Astrocyte of the spinal cord (primary cell): ENCODE measurements at regions not wholly inside any gene's neighbourhood (a gene's known extent, or its start where the extent isn't known, plus 50 kb on each side); places are given as distances from the start of the nearest gene placed in this dataset.

Experiments used
- DNase-seq: peaks from one replicate; pipeline ENCODE4 v3.0.0; 2011; ENCODE audit warnings: low read depth, low spot score
- H3K4me3 ChIP-seq: 2 replicates; pipeline ENCODE4 v1.5.1; 2011; ENCODE audit warnings: low read depth, mild to moderate bottlenecking, low read length, moderate library complexity
- in situ Hi-C: cut with HindIII; loops from 2 replicates; pipeline ENCODE4 v1.10.0; 2017; ENCODE audit warnings: low sequenced_read_pairs
- TF ChIP-seq, protein P1 (sequence below): IDR thresholded peaks from 2 replicates; pipeline ENCODE4 v1.5.1; 2012; ENCODE audit warnings: low read depth, mild to moderate bottlenecking, low read length, inconsistent platforms

DNA sequence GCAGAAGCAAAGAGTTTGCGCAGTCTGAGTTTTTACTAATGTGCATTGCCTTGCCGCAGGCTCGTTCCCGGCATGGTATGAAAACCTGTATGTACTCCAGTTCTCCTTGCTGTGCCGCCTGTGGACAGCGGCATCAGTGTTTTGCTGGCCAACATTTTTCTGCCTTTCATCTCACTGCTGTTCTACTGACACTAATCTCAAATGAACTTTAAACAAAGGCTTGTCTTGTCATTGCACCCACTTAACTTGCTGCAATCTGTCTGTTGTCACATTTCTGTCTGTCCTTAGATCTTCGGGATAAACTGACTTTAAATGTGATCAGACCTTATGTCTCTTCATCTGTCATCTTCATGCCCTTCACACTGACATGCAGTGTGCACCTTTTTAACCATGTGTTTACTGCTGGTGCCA, 71.7 kb upstream of the ZNRF2 start:
- H3K4me3 ChIP-seq = no peak overlapping the region
- TF ChIP-seq, protein P1, sequence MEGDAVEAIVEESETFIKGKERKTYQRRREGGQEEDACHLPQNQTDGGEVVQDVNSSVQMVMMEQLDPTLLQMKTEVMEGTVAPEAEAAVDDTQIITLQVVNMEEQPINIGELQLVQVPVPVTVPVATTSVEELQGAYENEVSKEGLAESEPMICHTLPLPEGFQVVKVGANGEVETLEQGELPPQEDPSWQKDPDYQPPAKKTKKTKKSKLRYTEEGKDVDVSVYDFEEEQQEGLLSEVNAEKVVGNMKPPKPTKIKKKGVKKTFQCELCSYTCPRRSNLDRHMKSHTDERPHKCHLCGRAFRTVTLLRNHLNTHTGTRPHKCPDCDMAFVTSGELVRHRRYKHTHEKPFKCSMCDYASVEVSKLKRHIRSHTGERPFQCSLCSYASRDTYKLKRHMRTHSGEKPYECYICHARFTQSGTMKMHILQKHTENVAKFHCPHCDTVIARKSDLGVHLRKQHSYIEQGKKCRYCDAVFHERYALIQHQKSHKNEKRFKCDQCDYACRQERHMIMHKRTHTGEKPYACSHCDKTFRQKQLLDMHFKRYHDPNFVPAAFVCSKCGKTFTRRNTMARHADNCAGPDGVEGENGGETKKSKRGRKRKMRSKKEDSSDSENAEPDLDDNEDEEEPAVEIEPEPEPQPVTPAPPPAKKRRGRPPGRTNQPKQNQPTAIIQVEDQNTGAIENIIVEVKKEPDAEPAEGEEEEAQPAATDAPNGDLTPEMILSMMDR = no peak
- in situ Hi-C loops = no loop called here
- no peak for DNase-seq

DNA sequence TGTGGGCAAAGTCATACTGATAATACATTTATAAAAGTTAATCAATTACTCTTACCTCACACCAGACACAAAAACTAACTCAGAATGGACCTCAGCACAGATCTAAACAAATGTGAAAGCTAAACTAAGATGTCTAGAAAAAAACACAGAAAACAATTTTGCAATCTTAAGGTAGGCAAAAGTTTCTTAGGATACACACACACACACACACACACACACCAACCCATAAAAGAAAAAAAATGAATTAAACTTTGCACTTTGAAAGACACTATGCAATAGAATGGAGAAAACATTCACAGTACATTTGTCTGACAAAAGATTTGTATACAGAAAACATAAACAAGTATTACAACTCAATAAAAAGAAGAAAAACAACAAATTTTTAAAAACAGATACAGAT, 70.8 kb upstream of the ZNRF2 start:
- in situ Hi-C loops = no loop called here
- no peak for DNase-seq
- TF ChIP-seq, protein P1 = no peak
- H3K4me3 ChIP-seq = no peak overlapping the region

DNA sequence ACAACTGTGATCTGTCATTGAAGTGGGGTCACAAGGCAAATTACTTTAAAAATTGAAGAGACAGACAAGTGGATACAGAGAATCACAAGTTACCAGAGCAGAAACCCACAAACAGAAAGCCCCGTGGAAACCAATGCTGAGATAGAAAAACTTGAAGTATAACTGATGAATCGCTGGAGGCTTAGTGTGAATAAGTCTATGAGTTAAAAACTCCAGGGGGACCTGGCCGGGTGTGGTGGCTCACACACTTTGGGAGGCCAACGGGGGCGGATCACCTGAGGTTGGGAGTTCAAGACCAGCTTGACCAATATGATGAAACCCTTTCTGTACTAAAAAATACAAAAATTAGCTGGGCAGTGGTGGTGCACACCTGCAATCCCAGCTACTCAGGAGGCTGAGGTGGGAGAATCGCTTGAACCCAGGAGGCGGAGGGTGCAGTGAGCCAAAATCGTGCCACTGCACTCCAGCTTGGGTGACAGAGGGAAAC, 69.7 kb upstream of the ZNRF2 start:
- H3K4me3 ChIP-seq = no peak overlapping the region
- in situ Hi-C loops = no loop called here
- no peak for DNase-seq
- TF ChIP-seq, protein P1 = no peak

DNA sequence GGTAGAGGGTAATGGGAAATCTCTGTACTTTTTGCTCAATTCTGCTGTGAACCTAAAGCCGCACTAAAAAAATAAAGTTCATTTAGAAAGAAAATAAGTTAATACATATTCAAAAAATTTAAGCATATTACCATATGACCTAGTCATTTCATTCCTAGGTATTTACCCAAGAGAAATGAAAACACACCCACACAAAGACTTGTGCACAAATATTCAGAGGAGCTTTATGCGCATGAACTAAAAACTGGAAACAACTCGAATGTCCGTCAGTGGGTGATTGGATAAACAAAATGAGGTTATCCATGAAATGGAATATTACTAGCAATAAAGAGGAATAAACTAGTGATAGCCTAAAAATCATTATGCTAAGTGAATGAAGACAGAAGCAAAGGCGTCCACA, 62.6 kb upstream of the ZNRF2 start:
- no peak overlapping the region for H3K4me3 ChIP-seq
- TF ChIP-seq, protein P1 = no peak
- no peak for DNase-seq
- in situ Hi-C loops = no loop called here

DNA sequence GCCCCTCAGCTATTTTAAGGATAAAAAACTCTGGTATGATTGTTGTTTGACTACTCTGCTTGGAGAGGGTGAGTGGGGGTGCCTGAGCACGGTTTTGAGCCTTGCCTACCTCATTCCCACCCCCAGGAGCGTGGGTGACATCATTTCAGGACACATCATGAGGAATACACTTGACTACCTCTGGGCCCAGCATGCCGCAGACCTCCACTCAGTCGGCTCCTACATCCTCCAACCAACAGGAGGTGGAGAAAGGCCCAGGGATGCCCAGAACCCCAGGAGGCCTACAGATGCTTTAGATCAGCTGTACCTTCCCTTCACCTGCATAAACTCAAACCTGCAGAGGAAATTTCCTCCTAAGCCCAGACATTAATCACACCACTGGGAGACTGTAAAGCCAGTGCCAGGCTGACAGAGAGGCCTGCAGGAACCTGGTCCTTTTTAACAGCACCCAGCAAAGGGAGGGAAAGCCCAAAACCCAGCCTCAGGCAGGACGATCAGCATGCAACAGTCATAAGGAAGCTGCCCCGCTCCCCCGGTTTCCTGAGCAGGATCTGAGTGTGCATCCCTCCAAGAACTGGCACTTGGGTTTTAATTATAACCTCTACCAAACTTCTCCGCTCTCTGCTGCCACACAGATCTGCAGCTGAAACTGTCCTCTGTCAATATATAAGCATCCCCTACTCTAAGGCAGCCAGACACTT, 61.7 kb upstream of the ZNRF2 start:
- in situ Hi-C loops = no loop called here
- TF ChIP-seq, protein P1 = no peak
- no peak for DNase-seq
- no peak overlapping the region for H3K4me3 ChIP-seq

DNA sequence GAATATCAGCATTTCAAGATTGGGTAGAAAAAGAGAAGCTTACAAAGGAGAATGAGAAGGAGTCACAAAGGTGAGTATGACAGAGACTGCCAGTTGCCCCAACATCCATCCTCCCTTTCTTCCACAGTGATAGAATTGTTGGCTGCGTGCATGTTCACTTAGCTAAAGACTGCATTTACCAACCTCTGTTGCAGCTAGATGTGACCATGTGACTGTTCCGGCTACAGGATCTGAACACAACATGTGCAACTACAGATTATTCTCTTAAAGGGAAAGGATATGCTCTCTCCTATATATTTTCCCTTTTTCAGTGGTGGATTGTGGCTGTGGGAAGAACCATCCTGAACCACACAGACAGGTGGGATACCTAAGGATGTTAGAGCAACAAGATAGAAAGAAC, 60.5 kb upstream of the ZNRF2 start:
- in situ Hi-C loops = no loop called here
- TF ChIP-seq, protein P1 = no peak
- no peak for DNase-seq
- H3K4me3 ChIP-seq = no peak overlapping the region
